Activated T-cell treated with anti-CD3 and anti-CD28 coated beads, Interleukin-2, amount 50 U/mL, for 24 hours (primary cell): ENCODE measurements at regions not wholly inside any gene's neighbourhood (a gene's known extent, or its start where the extent isn't known, plus 50 kb on each side); places are given as distances from the start of the nearest gene placed in this dataset.
A peak's percentile ranks its signal among the peaks of the same experiment; 100 is the strongest.

Experiments
- DNase-seq: peaks from one replicate; pipeline ENCODE4 v3.0.0-alpha.2; 2020
- H3K27ac Mint-ChIP-seq: 2 replicates; pipeline ENCODE4 v1.8.0; 2020; ENCODE audit warnings: mild to moderate bottlenecking, mixed read lengths
- H3K27me3 Mint-ChIP-seq: 2 replicates; pipeline ENCODE4 v1.8.0; 2020; ENCODE audit warnings: mixed read lengths
- H3K36me3 Mint-ChIP-seq: 2 replicates; pipeline ENCODE4 v1.8.0; 2020; ENCODE audit warnings: low read depth, mixed read lengths
- H3K4me1 Mint-ChIP-seq: 2 replicates; pipeline ENCODE4 v1.8.0; 2020; ENCODE audit warnings: low read depth, mixed read lengths
- H3K4me3 Mint-ChIP-seq: 2 replicates; pipeline ENCODE4 v1.8.0; 2020; ENCODE audit warnings: mild to moderate bottlenecking, moderate library complexity, mixed read lengths
- H3K9me3 Mint-ChIP-seq: 2 replicates; pipeline ENCODE4 v1.8.0; 2020; ENCODE audit warnings: mixed read lengths

GRCh38 chr6:56366141-56366852 is 118.9 kb upstream of the COL21A1 start:
- Mint-ChIP-seq H3K27ac (no peak overlapping the region), H3K27me3 (no peaks in the 10 kb centered on the region), H3K4me1 (peaks cover 9% of the 10 kb centered on the region), H3K4me3 (no peak overlapping the region), H3K36me3 (no peaks in the 10 kb centered on the region), H3K9me3 (no peaks in the 10 kb centered on the region)
- no peak for DNase-seq

GRCh38 chr6:56364827-56365339 is 117.5 kb upstream of the COL21A1 start:
- Mint-ChIP-seq H3K9me3 (no peaks in the 10 kb centered on the region), H3K27me3 (no peaks in the 10 kb centered on the region), H3K4me1 (no peaks in the 10 kb centered on the region), H3K4me3 (no peak overlapping the region), H3K36me3 (no peaks in the 10 kb centered on the region), H3K27ac (no peak overlapping the region)
- no peak for DNase-seq

- no peaks in the 10 kb centered on the region for H3K36me3 Mint-ChIP-seq
- no peak overlapping the region for H3K27ac Mint-ChIP-seq
- H3K4me1 Mint-ChIP-seq = no peaks in the 10 kb centered on the region
- H3K4me3 Mint-ChIP-seq = no peak overlapping the region
- DNase-seq = no peak
- H3K9me3 Mint-ChIP-seq = no peaks in the 10 kb centered on the region
- no peaks in the 10 kb centered on the region for H3K27me3 Mint-ChIP-seq
Observed at GRCh38 chr6:56364431-56364826, 117.0 kb upstream of the COL21A1 start.

- no peaks in the 10 kb centered on the region for H3K9me3 Mint-ChIP-seq
- H3K4me1 Mint-ChIP-seq = peaks cover 1% of the 10 kb centered on the region
- DNase-seq = no peak
- no peaks in the 10 kb centered on the region for H3K36me3 Mint-ChIP-seq
- no peak overlapping the region for H3K4me3 Mint-ChIP-seq
- no peaks in the 10 kb centered on the region for H3K27me3 Mint-ChIP-seq
- H3K27ac Mint-ChIP-seq = no peak overlapping the region
Observed at GRCh38 chr6:56363796-56364430, 116.5 kb upstream of the COL21A1 start.

GRCh38 chr6:56361812-56362211 is 114.4 kb upstream of the COL21A1 start:
- H3K4me3 Mint-ChIP-seq = no peak overlapping the region
- H3K27me3 Mint-ChIP-seq = no peaks in the 10 kb centered on the region
- H3K27ac Mint-ChIP-seq = no peak overlapping the region
- no peak for DNase-seq
- no peaks in the 10 kb centered on the region for H3K9me3 Mint-ChIP-seq
- H3K4me1 Mint-ChIP-seq = peaks cover 1% of the 10 kb centered on the region
- H3K36me3 Mint-ChIP-seq = no peaks in the 10 kb centered on the region

GRCh38 chr6:56359201-56359899 is 112.0 kb upstream of the COL21A1 start:
- Mint-ChIP-seq H3K27ac (no peak overlapping the region), H3K4me1 (peaks cover 1% of the 10 kb centered on the region), H3K27me3 (no peaks in the 10 kb centered on the region), H3K9me3 (no peaks in the 10 kb centered on the region), H3K4me3 (no peak overlapping the region), H3K36me3 (no peaks in the 10 kb centered on the region)
- DNase-seq = peak; percentile 40

- no peaks in the 10 kb centered on the region for H3K27me3 Mint-ChIP-seq
- no peak overlapping the region for H3K4me3 Mint-ChIP-seq
- H3K36me3 Mint-ChIP-seq = no peaks in the 10 kb centered on the region
- no peak for DNase-seq
- H3K9me3 Mint-ChIP-seq = no peaks in the 10 kb centered on the region
- H3K4me1 Mint-ChIP-seq = peaks cover 1% of the 10 kb centered on the region
- H3K27ac Mint-ChIP-seq = no peak overlapping the region
Observed at GRCh38 chr6:56357616-56358373, 110.4 kb upstream of the COL21A1 start.

- no peak for DNase-seq
- no peaks in the 10 kb centered on the region for H3K27me3 Mint-ChIP-seq
- H3K4me1 Mint-ChIP-seq = peaks cover 1% of the 10 kb centered on the region
- no peak overlapping the region for H3K4me3 Mint-ChIP-seq
- no peaks in the 10 kb centered on the region for H3K9me3 Mint-ChIP-seq
- no peaks in the 10 kb centered on the region for H3K36me3 Mint-ChIP-seq
- no peak overlapping the region for H3K27ac Mint-ChIP-seq
Observed at GRCh38 chr6:56356426-56356825, 109.0 kb upstream of the COL21A1 start.

- H3K9me3 Mint-ChIP-seq = no peaks in the 10 kb centered on the region
Observed at GRCh38 chr6:56353860-56354259, 106.5 kb upstream of the COL21A1 start.

GRCh38 chr6:56350628-56351260 is 103.4 kb upstream of the COL21A1 start:
- no peak overlapping the region for H3K27ac Mint-ChIP-seq
- no peaks in the 10 kb centered on the region for H3K4me1 Mint-ChIP-seq
- DNase-seq = no peak
- no peaks in the 10 kb centered on the region for H3K9me3 Mint-ChIP-seq
- H3K27me3 Mint-ChIP-seq = peaks cover 16% of the 10 kb centered on the region
- H3K4me3 Mint-ChIP-seq = no peak overlapping the region
- no peaks in the 10 kb centered on the region for H3K36me3 Mint-ChIP-seq

More at GRCh38 chr6:56353860-56354259, 106.5 kb upstream of the COL21A1 start:
- no peak for DNase-seq
- H3K4me3 Mint-ChIP-seq = no peak overlapping the region
- H3K27me3 Mint-ChIP-seq = peaks cover under 1% of the 10 kb centered on the region
- H3K36me3 Mint-ChIP-seq = no peaks in the 10 kb centered on the region
- H3K27ac Mint-ChIP-seq = no peak overlapping the region
- H3K4me1 Mint-ChIP-seq = no peaks in the 10 kb centered on the region

GRCh38 chr6:56349194-56349593 is 101.8 kb upstream of the COL21A1 start:
- H3K27me3 Mint-ChIP-seq = peaks cover 16% of the 10 kb centered on the region
- H3K4me1 Mint-ChIP-seq = no peaks in the 10 kb centered on the region
- no peak for DNase-seq
- no peak overlapping the region for H3K27ac Mint-ChIP-seq
- H3K9me3 Mint-ChIP-seq = no peaks in the 10 kb centered on the region
- H3K36me3 Mint-ChIP-seq = no peaks in the 10 kb centered on the region
- no peak overlapping the region for H3K4me3 Mint-ChIP-seq

- no peak for DNase-seq
- Mint-ChIP-seq H3K4me3 (no peak overlapping the region), H3K36me3 (no peaks in the 10 kb centered on the region), H3K4me1 (no peaks in the 10 kb centered on the region), H3K27ac (no peak overlapping the region), H3K9me3 (no peaks in the 10 kb centered on the region), H3K27me3 (peaks cover 16% of the 10 kb centered on the region)
Observed at GRCh38 chr6:56348578-56348977, 101.2 kb upstream of the COL21A1 start.

GRCh38 chr6:56347526-56347925 is 100.1 kb upstream of the COL21A1 start:
- no peaks in the 10 kb centered on the region for H3K9me3 Mint-ChIP-seq
- DNase-seq = no peak
- H3K27me3 Mint-ChIP-seq = peaks cover 16% of the 10 kb centered on the region
- no peak overlapping the region for H3K4me3 Mint-ChIP-seq
- H3K27ac Mint-ChIP-seq = no peak overlapping the region
- H3K4me1 Mint-ChIP-seq = no peaks in the 10 kb centered on the region
- H3K36me3 Mint-ChIP-seq = no peaks in the 10 kb centered on the region

- Mint-ChIP-seq H3K27ac (no peak overlapping the region), H3K4me3 (no peak overlapping the region), H3K36me3 (no peaks in the 10 kb centered on the region), H3K4me1 (no peaks in the 10 kb centered on the region), H3K9me3 (no peaks in the 10 kb centered on the region), H3K27me3 (peaks cover 16% of the 10 kb centered on the region)
- DNase-seq = no peak
Observed at GRCh38 chr6:56346958-56347357, 99.6 kb upstream of the COL21A1 start.
